Type B pancreatic cell (in vitro differentiated cells): ENCODE measurements at regions not wholly inside any gene's neighbourhood (a gene's known extent, or its start where the extent isn't known, plus 50 kb on each side); places are given as distances from the start of the nearest gene placed in this dataset.
"Not testable (repeated sequence)": the region's sequence is repeated elsewhere in the genome, so short reads cannot be mapped to it uniquely, and the experiment has no call there.

Experiments
- DNase-seq: peaks from one replicate; pipeline ENCODE4 v3.0.0; 2021; ENCODE audit warnings: mixed read lengths; ENCODE audit not compliant: unreplicated experiment; ENCODE audit errors: extremely low spot score
- H3K27ac Mint-ChIP-seq: 2 replicates; pipeline ENCODE4 v1.8.0; 2021; ENCODE audit warnings: mild to moderate bottlenecking, mixed read lengths
- H3K27me3 Mint-ChIP-seq: 2 replicates; pipeline ENCODE4 v1.8.0; 2021; ENCODE audit warnings: mixed read lengths
- H3K36me3 Mint-ChIP-seq: 2 replicates; pipeline ENCODE4 v1.8.0; 2021; ENCODE audit warnings: mixed read lengths
- H3K4me1 Mint-ChIP-seq: one replicate; pipeline ENCODE4 v1.8.0; 2021; ENCODE audit warnings: mixed read lengths; ENCODE audit not compliant: unreplicated experiment
- H3K4me3 Mint-ChIP-seq: 2 replicates; pipeline ENCODE4 v1.8.0; 2021; ENCODE audit warnings: mild to moderate bottlenecking, mixed read lengths
- H3K9me3 Mint-ChIP-seq: 2 replicates; pipeline ENCODE4 v1.8.0; 2021; ENCODE audit warnings: mixed read lengths
- CTCF ChIP-seq: fragments of 200-600 bp; sonication (generic); conservative IDR thresholded peaks from 2 replicates; pipeline ENCODE4 v1.5.0; 2021; ENCODE audit warnings: antibody characterized with exemption, mild to moderate bottlenecking

GRCh38 chr6:127406722-127407121 is 52.5 kb downstream of the KIAA0408 start:
- H3K36me3 Mint-ChIP-seq, H3K9me3 Mint-ChIP-seq, H3K27ac Mint-ChIP-seq, H3K4me3 Mint-ChIP-seq, H3K27me3 Mint-ChIP-seq, H3K4me1 Mint-ChIP-seq, DNase-seq: not testable (repeated sequence)

GRCh38 chr6:127406122-127406521 is 53.1 kb downstream of the KIAA0408 start:
- Mint-ChIP-seq H3K4me3 (no peak overlapping the region), H3K36me3 (no peaks in the 10 kb centered on the region), H3K4me1 (no peaks in the 10 kb centered on the region), H3K27ac (no peak overlapping the region), H3K9me3 (no peaks in the 10 kb centered on the region), H3K27me3 (no peaks in the 10 kb centered on the region)
- no peak for TF ChIP-seq CTCF
- DNase-seq: no peak

- H3K27ac Mint-ChIP-seq: no peak overlapping the region
- no peaks in the 10 kb centered on the region for H3K27me3 Mint-ChIP-seq
- no peak overlapping the region for H3K4me3 Mint-ChIP-seq
- no peak for TF ChIP-seq CTCF
- no peaks in the 10 kb centered on the region for H3K4me1 Mint-ChIP-seq
- no peak for DNase-seq
- H3K9me3 Mint-ChIP-seq: no peaks in the 10 kb centered on the region
- H3K36me3 Mint-ChIP-seq: no peaks in the 10 kb centered on the region
Measured at GRCh38 chr6:127404594-127405178, 54.5 kb downstream of the KIAA0408 start.

GRCh38 chr6:127404133-127404532 is 55.1 kb downstream of the KIAA0408 start:
- H3K27me3 Mint-ChIP-seq: no peaks in the 10 kb centered on the region
- H3K4me1 Mint-ChIP-seq: no peaks in the 10 kb centered on the region
- TF ChIP-seq CTCF: no peak
- DNase-seq: no peak
- H3K4me3 Mint-ChIP-seq: no peak overlapping the region
- no peak overlapping the region for H3K27ac Mint-ChIP-seq
- no peaks in the 10 kb centered on the region for H3K9me3 Mint-ChIP-seq
- no peaks in the 10 kb centered on the region for H3K36me3 Mint-ChIP-seq

GRCh38 chr6:127403636-127404035 is 55.6 kb downstream of the KIAA0408 start:
- TF ChIP-seq CTCF: no peak
- Mint-ChIP-seq H3K4me1 (no peaks in the 10 kb centered on the region), H3K9me3 (no peaks in the 10 kb centered on the region), H3K36me3 (no peaks in the 10 kb centered on the region), H3K4me3 (no peak overlapping the region), H3K27me3 (no peaks in the 10 kb centered on the region), H3K27ac (no peak overlapping the region)
- no peak for DNase-seq

GRCh38 chr6:127402890-127403617 is 56.1 kb downstream of the KIAA0408 start:
- no peaks in the 10 kb centered on the region for H3K9me3 Mint-ChIP-seq
- no peaks in the 10 kb centered on the region for H3K4me1 Mint-ChIP-seq
- no peak overlapping the region for H3K4me3 Mint-ChIP-seq
- no peak for DNase-seq
- no peak overlapping the region for H3K27ac Mint-ChIP-seq
- no peak for TF ChIP-seq CTCF
- H3K36me3 Mint-ChIP-seq: no peaks in the 10 kb centered on the region
- H3K27me3 Mint-ChIP-seq: no peaks in the 10 kb centered on the region
